GM12865 (cell line): ENCODE measurements at regions not wholly inside any gene's neighbourhood (a gene's known extent, or its start where the extent isn't known, plus 50 kb on each side); places are given as distances from the start of the nearest gene placed in this dataset.

Experiments
- DNase-seq: peaks from one replicate; pipeline ENCODE4 v3.0.0; 2010; ENCODE audit warnings: low read depth
- H3K4me3 ChIP-seq: 2 replicates; pipeline ENCODE4 v1.5.1; 2011; ENCODE audit warnings: mild to moderate bottlenecking, low read depth, low read length, control low read depth
- TF ChIP-seq, protein P1 (sequence below): IDR thresholded peaks from 2 replicates; pipeline ENCODE4 v1.5.1; 2011; ENCODE audit warnings: low read length, control low read depth, low read depth, inconsistent platforms; ENCODE audit not compliant: insufficient read depth; ENCODE audit errors: missing control alignments

DNA sequence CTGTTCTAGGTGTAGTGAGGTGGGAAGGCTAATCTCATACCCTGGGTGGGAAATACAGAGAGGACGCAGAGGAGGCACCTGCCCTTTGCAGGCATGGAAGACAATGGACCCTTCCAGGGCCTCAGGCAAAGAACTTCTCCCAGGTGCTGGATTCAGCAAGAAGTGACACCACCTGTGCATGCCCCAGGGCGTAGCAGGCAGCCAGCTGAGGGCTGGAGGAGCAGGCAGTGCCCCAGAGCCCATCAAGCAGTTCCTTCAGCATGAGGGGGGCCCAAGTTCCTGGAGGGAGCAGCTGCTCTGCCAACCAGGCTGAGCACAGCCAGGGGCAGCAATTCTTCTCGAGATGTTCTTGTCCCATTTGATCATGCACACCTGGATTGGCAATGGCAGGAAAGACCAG lies 170.3 kb upstream of the PDE10A start:
- no peak for DNase-seq
- no peak overlapping the region for H3K4me3 ChIP-seq
- TF ChIP-seq, protein P1, sequence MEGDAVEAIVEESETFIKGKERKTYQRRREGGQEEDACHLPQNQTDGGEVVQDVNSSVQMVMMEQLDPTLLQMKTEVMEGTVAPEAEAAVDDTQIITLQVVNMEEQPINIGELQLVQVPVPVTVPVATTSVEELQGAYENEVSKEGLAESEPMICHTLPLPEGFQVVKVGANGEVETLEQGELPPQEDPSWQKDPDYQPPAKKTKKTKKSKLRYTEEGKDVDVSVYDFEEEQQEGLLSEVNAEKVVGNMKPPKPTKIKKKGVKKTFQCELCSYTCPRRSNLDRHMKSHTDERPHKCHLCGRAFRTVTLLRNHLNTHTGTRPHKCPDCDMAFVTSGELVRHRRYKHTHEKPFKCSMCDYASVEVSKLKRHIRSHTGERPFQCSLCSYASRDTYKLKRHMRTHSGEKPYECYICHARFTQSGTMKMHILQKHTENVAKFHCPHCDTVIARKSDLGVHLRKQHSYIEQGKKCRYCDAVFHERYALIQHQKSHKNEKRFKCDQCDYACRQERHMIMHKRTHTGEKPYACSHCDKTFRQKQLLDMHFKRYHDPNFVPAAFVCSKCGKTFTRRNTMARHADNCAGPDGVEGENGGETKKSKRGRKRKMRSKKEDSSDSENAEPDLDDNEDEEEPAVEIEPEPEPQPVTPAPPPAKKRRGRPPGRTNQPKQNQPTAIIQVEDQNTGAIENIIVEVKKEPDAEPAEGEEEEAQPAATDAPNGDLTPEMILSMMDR = no peak

DNA sequence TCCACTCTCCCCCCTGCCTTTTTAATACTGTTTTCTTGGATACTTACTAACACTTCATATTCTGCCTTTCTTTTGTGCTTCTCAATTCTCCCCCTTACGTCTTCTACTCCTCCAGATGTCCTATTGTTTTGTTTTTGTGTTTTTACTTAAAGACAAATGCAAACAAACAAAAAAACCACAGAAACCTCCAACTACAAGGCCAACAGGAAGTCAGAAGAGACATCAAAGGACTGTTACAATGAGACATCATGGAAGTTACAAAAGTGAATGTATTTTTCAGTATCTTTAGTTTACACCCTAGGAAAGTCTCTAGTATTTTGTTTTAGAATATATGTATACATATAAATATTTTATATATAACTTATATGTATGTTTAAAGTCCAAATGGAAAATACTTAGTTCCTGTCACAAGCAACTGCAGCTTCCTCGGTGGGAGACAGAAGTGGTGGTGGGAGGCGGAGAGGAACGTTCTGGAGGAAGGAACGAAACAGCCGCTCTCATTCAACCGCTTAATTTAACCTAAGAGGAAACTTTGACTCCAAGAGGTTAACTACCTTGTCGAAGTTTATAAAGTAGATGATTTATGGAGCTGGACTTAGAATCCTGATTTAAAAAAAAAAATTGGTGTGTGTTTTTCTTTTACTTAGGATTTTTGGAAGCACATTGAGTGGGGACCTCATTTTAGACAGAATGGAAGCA lies 168.9 kb upstream of the PDE10A start:
- H3K4me3 ChIP-seq = no peak overlapping the region
- no peak for DNase-seq
- TF ChIP-seq, protein P1 = no peak

DNA sequence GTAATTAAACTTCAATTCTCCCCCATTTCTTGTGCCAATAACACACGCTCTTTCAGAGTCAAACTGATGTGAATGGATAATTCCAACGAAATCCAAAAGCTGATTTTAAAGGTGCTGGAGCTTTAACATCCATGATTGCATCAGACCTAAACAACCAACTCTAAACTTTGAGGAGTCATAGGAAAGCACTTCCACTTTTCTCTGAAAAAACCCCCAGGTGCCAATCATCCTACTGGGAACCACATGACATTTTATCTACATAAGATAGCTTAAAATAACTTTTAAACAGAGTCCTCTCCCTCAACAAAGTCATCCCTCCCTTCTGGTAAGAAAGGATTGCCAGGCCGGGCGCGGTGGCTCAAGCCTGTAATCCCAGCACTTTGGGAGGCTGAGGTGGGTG lies 167.7 kb upstream of the PDE10A start:
- H3K4me3 ChIP-seq = no peak overlapping the region
- TF ChIP-seq, protein P1 = no peak
- DNase-seq = no peak

DNA sequence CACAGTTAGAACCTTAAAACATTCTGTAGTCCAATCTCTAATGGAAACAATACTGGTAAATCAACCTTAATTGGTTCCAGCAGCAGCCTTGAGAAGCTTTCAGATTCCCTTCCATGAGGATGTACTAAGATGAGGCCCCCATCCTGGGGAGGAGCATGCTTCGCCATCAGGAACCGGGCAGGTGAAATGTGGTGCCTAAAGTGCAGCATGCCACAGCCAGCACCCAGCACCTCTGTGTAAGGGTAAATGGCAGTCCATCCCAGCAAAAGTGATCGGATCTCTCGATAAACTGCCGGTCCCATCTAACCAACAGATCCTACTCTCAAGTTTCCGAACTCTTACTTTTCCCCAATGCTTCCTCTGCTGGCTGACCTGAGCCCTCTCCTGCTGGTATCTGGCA lies 166.3 kb upstream of the PDE10A start:
- TF ChIP-seq, protein P1 = no peak
- no peak overlapping the region for H3K4me3 ChIP-seq
- DNase-seq = no peak

DNA sequence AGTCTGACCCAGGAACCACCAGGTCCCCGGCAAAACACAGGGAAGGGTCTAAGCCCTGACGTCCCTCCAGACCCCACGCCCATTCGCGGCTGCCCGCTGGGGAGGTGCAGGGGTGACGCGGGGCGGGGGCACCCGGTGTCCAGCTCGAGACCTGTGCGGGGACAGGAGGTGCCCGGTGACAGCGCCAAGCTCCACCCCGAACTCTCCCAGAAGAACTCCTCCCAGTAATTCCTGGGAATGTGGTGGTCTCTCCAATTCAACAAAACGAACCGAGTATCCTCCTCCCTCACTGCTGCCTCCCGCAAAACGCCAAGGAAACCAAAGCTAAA lies 164.1 kb upstream of the PDE10A start:
- DNase-seq = no peak
- H3K4me3 ChIP-seq = no peak overlapping the region

DNA sequence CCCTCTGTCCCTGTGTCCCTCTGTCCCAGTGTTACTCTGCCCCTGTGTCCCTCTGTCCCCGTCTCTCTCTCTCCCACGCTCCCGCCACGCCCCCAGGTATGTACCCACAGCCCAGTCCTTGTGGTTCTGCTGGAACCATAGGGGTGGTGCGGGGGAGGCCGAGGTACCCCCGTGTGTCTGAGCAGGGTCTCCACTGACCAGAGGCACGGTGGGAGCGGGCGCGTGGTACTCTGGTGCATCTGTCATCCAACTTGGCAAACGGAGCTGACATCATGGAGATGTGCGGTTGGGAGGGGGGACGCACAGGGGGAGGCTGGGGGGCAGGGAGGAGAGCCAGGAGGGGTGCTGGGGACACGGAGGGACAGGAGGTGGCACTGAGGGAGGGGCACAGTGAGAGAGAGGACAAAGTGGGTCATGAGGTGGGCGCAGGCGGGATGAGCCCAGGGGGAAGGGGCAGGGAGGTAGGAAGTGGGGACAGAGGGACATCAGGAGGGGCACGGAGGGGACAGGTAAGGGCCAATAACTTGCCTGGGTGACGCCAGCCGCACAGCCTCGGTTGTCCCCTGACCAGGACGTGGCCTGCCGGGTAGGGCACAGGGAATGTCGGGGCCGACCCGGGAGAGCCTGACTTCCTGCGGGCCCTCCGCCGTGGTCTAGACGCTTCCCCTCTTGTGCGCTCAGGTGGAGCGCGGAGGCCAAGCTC lies 163.6 kb upstream of the PDE10A start:
- H3K4me3 ChIP-seq = no peak overlapping the region
- DNase-seq = no peak
- TF ChIP-seq, protein P1 = no peak

More for the DNA sequence above, 164.1 kb upstream of the PDE10A start:
- TF ChIP-seq, protein P1 = no peak
